Small intestine (tissue), 7 donors: ENCODE measurements at regions not wholly inside any gene's neighbourhood (a gene's known extent, or its start where the extent isn't known, plus 50 kb on each side); places are given as distances from the start of the nearest gene placed in this dataset.

Experiments
- DNase-seq, 2 donors: peaks; one replicate each; pipeline versions ENCODE4 v3.0.0 to v3.0.0-alpha.2; 2013
- FAIRE-seq: peaks from 2 replicates; lab custom pipeline; 2012; peaks lifted over from hg19 to GRCh38; lab: Jason Lieb, UNC
- H3K27ac ChIP-seq, 3 donors: one replicate each; pipeline ENCODE4 v1.5.1; 2013; ENCODE audit warnings: low read length in 2 of 3, mild to moderate bottlenecking in 2 of 3, control low read depth in 1 of 3, inconsistent platforms in 1 of 3, low read depth in 1 of 3, moderate library complexity in 1 of 3
- H3K27me3 ChIP-seq, 3 donors: one replicate each; pipeline ENCODE4 v1.6.1; 2013; ENCODE audit warnings: low read length in 3 of 3, inconsistent platforms in 1 of 3; ENCODE audit not compliant: control insufficient read depth in 3 of 3, insufficient read depth in 3 of 3
- H3K36me3 ChIP-seq, 3 donors: one replicate each; pipeline ENCODE4 v1.6.1; 2013; ENCODE audit warnings: low read length in 3 of 3, inconsistent platforms in 1 of 3, low read depth in 1 of 3, mild to moderate bottlenecking in 1 of 3, moderate library complexity in 1 of 3; ENCODE audit not compliant: control insufficient read depth in 3 of 3, insufficient read depth in 2 of 3
- H3K4me1 ChIP-seq, 3 donors: one replicate each; pipeline ENCODE4 v1.6.1; 2013; ENCODE audit warnings: low read length in 2 of 3, inconsistent platforms in 1 of 3, low read depth in 1 of 3, mild to moderate bottlenecking in 1 of 3, moderate library complexity in 1 of 3; ENCODE audit not compliant: control insufficient read depth in 3 of 3, insufficient read depth in 2 of 3
- H3K4me3 ChIP-seq, 3 donors: one replicate each; pipeline ENCODE4 v1.5.1; 2013; ENCODE audit warnings: low read length in 3 of 3, control low read depth in 1 of 3, inconsistent platforms in 1 of 3, low read depth in 1 of 3, mild to moderate bottlenecking in 1 of 3, moderate library complexity in 1 of 3
- H3K9me3 ChIP-seq, 2 donors: one replicate each; pipeline ENCODE4 v1.6.1; 2013; ENCODE audit warnings: low read depth in 1 of 2, low read length in 1 of 2; ENCODE audit not compliant: control insufficient read depth in 2 of 2, insufficient read depth in 1 of 2
- WGBS, 3 donors: extraction: QIAGEN DNeasy Blood & Tissue Kit; methylation state at CpG; one replicate each; pipeline ENCODE4 v1.1.7; 2013; 5-methylcytosine and 5-hydroxymethylcytosine counted together
- donor health status: healthy with polysubstance abuse.
- donor health status: control.
- donor health status: control.
- donor health status: Bipolar disorder and iron deficiency.
- donor health status: healthy.

DNA sequence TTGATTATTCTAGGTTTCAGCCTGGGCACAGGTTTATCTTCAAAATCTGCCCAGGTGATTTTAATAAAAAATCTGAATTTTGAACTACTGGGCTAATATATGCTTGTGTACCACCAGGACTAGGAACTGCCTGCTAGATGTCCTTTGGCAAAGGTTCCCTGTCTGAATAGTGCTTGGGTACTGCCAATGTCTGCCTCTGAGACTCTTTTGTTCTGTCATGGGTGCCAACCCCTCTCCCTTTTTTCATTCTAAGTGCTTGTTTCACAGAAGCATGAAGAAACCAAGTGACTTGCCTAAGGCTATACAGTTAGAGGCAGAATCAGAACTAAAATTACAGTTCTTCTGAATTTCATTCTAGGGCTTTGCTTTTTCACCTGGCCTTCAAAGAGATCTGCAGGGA, 106.3 kb upstream of the CACHD1 start:
- Histone ChIP-seq H3K27ac (no peak overlapping the region), H3K27me3 (no peaks in the 10 kb centered on the region), H3K9me3 (no peaks in the 10 kb centered on the region), H3K4me1 (peaks cover 0 to 2% (median 0%) of the 10 kb centered on the region in 3 donors), H3K36me3 (no peaks in the 10 kb centered on the region), H3K4me3 (no peak overlapping the region)
- FAIRE-seq (no peak), DNase-seq (no peak)

DNA sequence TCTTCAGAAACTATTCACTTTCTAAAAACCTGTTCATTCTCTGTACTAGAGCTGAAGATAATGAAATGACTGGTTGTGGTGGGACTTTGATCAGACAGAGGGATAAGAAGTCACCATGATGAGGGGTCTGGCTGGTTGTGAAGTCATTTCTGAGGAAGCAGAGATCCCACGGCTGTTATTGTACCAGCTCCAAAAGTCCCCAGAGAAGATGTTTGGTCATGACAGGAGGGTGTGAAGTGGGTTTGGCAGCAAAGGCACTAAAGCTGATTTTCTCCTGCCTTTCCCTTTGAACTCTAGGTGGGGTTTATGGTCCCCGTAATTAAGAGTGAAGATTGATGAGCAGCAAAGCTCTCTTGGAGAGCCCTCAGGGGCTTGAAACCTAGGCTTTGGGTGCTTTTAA, 103.1 kb upstream of the CACHD1 start:
- Histone ChIP-seq H3K4me1 (peaks cover 0 to 2% (median 0%) of the 10 kb centered on the region in 3 donors), H3K4me3 (no peak overlapping the region), H3K9me3 (peaks cover 0 to 3% of the 10 kb centered on the region in 2 donors), H3K27ac (no peak overlapping the region), H3K36me3 (no peaks in the 10 kb centered on the region), H3K27me3 (no peaks in the 10 kb centered on the region)
- WGBS, 3 donors: 22 to 61% (median 30%) methylated on average over 2 of the region's 2 CpGs
- DNase-seq (peak in 1 of 2 donors; percentile 2), FAIRE-seq (no peak)

DNA sequence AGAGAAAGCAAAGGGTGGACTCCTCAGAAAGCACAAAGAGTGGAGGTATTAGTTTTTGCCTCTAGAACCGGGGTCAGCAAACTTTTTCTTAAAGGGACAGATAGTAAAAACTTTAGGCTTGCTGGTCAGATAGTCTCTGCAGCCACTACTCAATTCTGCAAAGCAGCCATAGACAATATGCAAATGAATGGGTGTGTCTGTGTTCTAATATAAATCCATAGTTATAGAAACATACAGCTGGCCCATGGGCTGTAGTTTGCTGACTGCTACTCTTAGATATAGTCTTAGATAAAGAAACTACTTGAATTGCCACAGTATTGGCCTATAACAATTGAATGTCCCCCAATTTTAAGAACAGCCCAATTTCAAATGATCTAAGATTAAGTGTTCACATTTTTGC, 101.6 kb upstream of the CACHD1 start:
- Histone ChIP-seq H3K4me1 (peaks cover 0 to 2% (median 0%) of the 10 kb centered on the region in 3 donors), H3K27me3 (no peaks in the 10 kb centered on the region), H3K4me3 (no peak overlapping the region), H3K27ac (no peak overlapping the region), H3K36me3 (no peaks in the 10 kb centered on the region), H3K9me3 (peaks cover 0 to 3% of the 10 kb centered on the region in 2 donors)
- no peak for FAIRE-seq
- no peak for DNase-seq
- WGBS, 3 donors: 68 to 79% (median 78%) methylated on average over 1 of the region's 1 CpG

DNA sequence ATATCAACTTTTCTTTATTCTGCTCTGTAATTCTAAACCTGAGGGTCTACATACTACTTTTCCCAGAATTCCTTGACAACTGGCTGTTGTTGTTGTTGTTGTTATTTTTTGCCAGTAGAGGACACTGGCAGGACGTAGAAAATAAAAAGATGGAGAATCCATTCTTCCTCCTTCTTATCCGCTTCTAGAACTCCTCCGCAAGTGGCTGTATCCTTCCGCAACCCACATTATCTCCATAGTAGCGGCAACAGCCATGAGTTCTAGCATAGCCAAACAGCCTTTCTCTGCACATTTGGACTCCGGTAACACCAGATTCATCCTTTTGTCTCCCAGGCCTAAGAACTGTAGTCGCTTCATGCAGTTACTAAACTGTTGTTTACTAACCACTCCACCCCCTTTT, 91.1 kb upstream of the CACHD1 start:
- Histone ChIP-seq H3K4me1 (no peaks in the 10 kb centered on the region), H3K27me3 (no peaks in the 10 kb centered on the region), H3K4me3 (no peak overlapping the region), H3K9me3 (no peaks in the 10 kb centered on the region), H3K27ac (no peak overlapping the region), H3K36me3 (no peaks in the 10 kb centered on the region)
- DNase-seq (no peak), FAIRE-seq (no peak)
- WGBS, 3 donors: 86 to 96% (median 92%) methylated on average over 7 of the region's 7 CpGs

DNA sequence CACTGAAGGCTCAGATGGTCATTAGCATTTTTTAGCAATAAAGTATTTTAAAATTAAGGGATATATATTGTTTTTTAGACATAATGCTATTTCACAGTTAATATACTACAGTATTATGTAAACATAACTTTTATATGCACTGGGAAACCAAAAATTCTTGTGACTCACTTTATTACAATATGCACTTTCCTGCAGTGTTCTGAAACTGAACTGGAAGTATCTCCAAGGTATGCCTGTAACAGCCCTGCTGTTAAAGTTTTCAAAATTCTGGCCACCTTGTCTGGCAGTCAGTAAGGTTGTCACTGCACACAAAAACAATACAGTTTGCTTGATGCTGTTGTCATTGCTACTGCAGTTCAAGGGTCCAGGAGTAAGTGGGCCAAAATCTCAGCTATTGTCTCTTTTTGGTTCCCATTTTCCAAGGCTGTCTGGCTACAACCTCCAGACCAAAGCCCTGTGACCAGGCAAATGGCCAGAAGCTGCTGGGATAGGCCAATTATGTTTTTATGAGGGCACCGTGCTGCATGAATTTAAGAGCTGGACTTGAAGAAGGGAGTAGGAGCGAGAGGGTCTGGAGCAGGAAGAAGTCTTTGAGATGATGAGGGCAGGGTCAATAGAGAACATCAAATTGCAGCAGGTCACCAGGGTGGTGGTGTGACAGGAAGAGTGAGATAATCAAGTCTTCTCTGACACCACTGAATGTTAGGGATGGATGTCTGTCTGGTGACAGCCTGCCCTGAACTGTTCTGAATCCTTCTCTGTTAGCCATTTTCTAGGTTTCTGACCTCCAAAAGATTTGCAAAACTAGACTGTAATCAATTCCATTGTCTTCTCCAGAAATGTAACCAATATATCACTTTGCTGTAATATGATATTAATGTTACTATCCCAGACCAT, 82.3 kb upstream of the CACHD1 start:
- WGBS, 3 donors: 60 to 68% (median 60%) methylated on average over 2 of the region's 2 CpGs

DNA sequence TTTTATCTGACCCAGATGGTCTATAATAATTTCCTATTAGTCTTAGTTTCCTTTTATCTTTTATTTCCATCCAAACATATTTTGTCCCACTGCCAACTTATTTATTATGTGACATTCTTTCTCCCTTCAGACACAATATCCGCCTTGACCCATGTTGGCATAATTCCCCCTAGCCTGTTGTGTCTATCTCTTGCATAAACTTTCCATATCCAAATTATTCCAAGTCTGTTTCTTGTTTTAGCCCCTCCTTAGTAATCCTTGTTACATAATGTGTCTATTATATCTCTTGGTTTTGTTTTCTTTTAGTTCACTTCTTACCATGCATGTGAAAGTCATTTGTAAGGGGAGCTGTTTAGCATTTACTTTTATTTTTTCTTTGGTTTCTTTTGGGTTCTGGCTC, 81.6 kb upstream of the CACHD1 start:
- H3K4me3 ChIP-seq: no peak overlapping the region
- H3K36me3 ChIP-seq: no peaks in the 10 kb centered on the region
- no peaks in the 10 kb centered on the region for H3K4me1 ChIP-seq
- 75 to 83% (median 75%) methylated on average over 1 of the region's 1 CpG for WGBS, 3 donors
- no peak overlapping the region for H3K27ac ChIP-seq
- no peaks in the 10 kb centered on the region for H3K27me3 ChIP-seq
- DNase-seq (no peak), FAIRE-seq (no peak)
- H3K9me3 ChIP-seq: peaks cover 0 to 6% of the 10 kb centered on the region in 2 donors

More for the DNA sequence above, 82.3 kb upstream of the CACHD1 start:
- DNase-seq (no peak), FAIRE-seq (no peak)
- H3K4me1 ChIP-seq: no peaks in the 10 kb centered on the region
- H3K27ac ChIP-seq: no peak overlapping the region
- no peaks in the 10 kb centered on the region for H3K36me3 ChIP-seq
- H3K27me3 ChIP-seq: no peaks in the 10 kb centered on the region
- peaks cover 0 to 6% of the 10 kb centered on the region in 2 donors for H3K9me3 ChIP-seq
- no peak overlapping the region for H3K4me3 ChIP-seq

DNA sequence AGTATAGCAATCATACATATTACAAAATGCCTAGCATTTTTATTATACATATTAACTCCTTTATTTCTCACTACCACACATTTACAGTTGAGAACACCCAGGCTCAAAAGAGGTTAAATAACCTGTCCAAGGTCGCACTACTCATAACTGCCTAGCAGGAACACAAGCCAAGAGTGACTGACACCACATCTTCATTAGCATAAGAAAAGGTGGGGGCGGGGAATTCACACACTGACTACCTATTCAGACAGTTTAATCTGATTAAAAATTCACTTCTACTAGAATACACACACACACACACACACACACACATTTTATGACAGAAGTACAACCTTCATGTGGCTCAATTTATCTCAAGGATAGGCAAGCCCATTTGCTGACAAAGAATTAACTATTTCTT, 77.8 kb upstream of the CACHD1 start:
- H3K27ac ChIP-seq: no peak overlapping the region
- WGBS, 3 donors: 28 to 51% (median 37%) methylated on average over 2 of the region's 2 CpGs
- no peak overlapping the region for H3K4me3 ChIP-seq
- no peaks in the 10 kb centered on the region for H3K4me1 ChIP-seq
- DNase-seq (no peak), FAIRE-seq (no peak)
- H3K27me3 ChIP-seq: no peaks in the 10 kb centered on the region
- no peaks in the 10 kb centered on the region for H3K9me3 ChIP-seq
- H3K36me3 ChIP-seq: no peaks in the 10 kb centered on the region

DNA sequence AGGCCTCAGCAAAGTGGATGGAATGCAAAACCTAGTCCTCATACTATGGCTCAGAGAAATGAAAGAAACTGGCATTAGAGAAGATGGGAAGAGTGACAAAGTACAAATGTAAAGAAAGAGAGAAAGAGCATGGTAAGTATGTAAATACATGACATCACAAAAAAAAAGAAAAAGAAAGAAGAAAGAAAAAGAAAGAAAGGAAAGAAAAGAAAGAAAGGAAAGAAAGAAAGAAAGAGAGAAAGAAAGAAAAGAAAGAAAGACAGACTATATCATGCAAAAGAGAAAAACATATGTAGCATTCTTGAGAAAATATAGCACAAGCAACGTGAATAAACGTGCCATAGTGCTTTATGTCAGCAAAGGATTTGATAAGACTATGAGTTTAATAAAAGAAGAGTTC, 76.1 kb upstream of the CACHD1 start:
- no peaks in the 10 kb centered on the region for H3K4me1 ChIP-seq
- H3K9me3 ChIP-seq: no peaks in the 10 kb centered on the region
- DNase-seq (no peak), FAIRE-seq (no peak)
- no peaks in the 10 kb centered on the region for H3K36me3 ChIP-seq
- H3K27ac ChIP-seq: no peak overlapping the region
- H3K27me3 ChIP-seq: no peaks in the 10 kb centered on the region
- 80 to 90% (median 84%) methylated on average over 2 of the region's 2 CpGs for WGBS, 3 donors
- H3K4me3 ChIP-seq: no peak overlapping the region
